ENCODE measurements at regions not wholly inside any gene's neighbourhood (a gene's known extent, or its start where the extent isn't known, plus 50 kb on each side); places are given as distances from the start of the nearest gene placed in this dataset.

DNA sequence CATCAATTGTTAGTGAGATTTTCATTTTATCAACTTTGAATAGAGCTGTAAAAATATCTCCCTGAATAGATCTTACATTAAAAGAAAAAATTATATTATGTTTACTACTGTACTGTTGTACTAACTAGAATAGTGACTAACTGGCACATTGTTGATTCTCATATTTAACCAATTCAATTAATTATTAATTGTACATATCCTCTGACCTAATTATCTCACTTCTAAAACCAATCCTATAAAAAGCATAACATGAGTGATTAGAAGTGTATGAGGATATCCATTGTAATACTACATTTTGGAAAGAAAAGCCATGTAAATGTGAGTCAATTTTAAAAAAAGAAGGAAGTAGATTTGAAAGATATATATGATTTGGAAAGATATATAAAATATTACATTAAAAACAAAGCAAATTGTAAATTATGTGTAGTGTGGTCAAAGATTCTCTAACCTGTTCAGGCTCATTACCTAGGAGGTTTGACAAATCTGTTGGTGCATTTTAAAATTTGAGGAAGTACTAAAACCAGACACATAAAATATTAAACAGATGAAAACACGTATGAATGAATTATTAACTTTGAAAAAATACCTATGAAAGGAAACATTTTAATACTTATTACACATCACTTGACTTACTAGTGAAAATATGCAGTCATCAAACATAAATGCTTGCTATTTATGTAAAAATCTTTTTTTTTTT is 829.8 kb upstream of the SLC10A2 start:
- H4K20me1 ChIP-seq (ENCODE audit: insufficient read depth, low read length): no peaks in the 10 kb centered on the region
- TF ChIP-seq BHLHE40 (IDR thresholded peaks at IDR 0.05; ENCODE audit: low read depth, low read length): no peak
- no peak for TF ChIP-seq SMC3 (IDR thresholded peaks at IDR 0.05; ENCODE audit: low read depth, low read length)
- no peak for TF ChIP-seq POLR2A (IDR thresholded peaks at IDR 0.05; ENCODE audit: low read depth, low read length)
- H2AK9ac ChIP-seq (replicated peaks; ENCODE audit: low read depth, low read length, poor library complexity): no peak overlapping the region
- ChIA-PET CTCF (no interaction called here), POLR2A (ENCODE audit: unreplicated experiment) (no interaction called here)
- no peaks in the 10 kb centered on the region for H3K4me1 ChIP-seq (ENCODE audit: control insufficient read depth, insufficient read depth, low read length)
- no TSS peak for BruUV-seq (replicated peaks)
- no peaks in the 10 kb centered on the region for H3K9me3 ChIP-seq (ENCODE audit: control insufficient read depth, insufficient read depth, low read length)
- no peak overlapping the region for H3K4me3 ChIP-seq (ENCODE audit: insufficient read depth, low read depth, low read length)
- no peak overlapping the region for H3K4ac ChIP-seq (ENCODE audit: low read depth, low read length)
- no peak overlapping the region for H2BK20ac ChIP-seq (ENCODE audit: low read depth, low read length)
- H2AFZ ChIP-seq (replicated peaks; ENCODE audit: low read length, poor library complexity): no peak overlapping the region
- no peaks in the 10 kb centered on the region for H3K27me3 ChIP-seq (ENCODE audit: control insufficient read depth, insufficient read depth, low read length)
- H3K9ac ChIP-seq (ENCODE audit: low read depth, low read length): no peak overlapping the region
- H4K5ac ChIP-seq (ENCODE audit: low read depth, low read length): no peak overlapping the region
- H3K14ac ChIP-seq (replicated peaks; ENCODE audit: low read depth, low read length): no peak overlapping the region
- dilution Hi-C loops (cut with HindIII; ENCODE audit: low sequenced_read_pairs, unreplicated experiment) (no loop called here), intact Hi-C loops (cut with micrococcal nuclease) (no loop called here), in situ Hi-C loops (cut with MboI; ENCODE audit: low sequenced_read_pairs) (loop anchor here (25.0 kb wide), 1 partner anchor 666 kb away; no protein-coding TSS in a partner anchor)
- no peak overlapping the region for H4K91ac ChIP-seq (ENCODE audit: insufficient read depth, low read depth, low read length)
- no peak overlapping the region for H2BK15ac ChIP-seq (ENCODE audit: low read depth, low read length)
- H2BK5ac ChIP-seq (ENCODE audit: low read depth, low read length, poor library complexity, severe bottlenecking): no peak overlapping the region
- H3K23ac ChIP-seq (ENCODE audit: low read depth, low read length): no peak overlapping the region
- H2AK5ac ChIP-seq (ENCODE audit: low read depth, low read length): no peak overlapping the region
- no peak overlapping the region for H3K27ac ChIP-seq (ENCODE audit: insufficient read depth, low read length)
- DNase-seq: no peak
- no peaks in the 10 kb centered on the region for H3K36me3 ChIP-seq (ENCODE audit: control insufficient read depth, insufficient read depth, low read length)
- H3K9me1 ChIP-seq (ENCODE audit: insufficient read depth, low read length): no peaks in the 10 kb centered on the region
- no peak overlapping the region for H4K8ac ChIP-seq (ENCODE audit: low read depth in 2 of 2, low read length in 2 of 2)
- no peak overlapping the region for H3K4me2 ChIP-seq (ENCODE audit: low read depth, low read length)
- ATAC-seq (ENCODE audit: low read depth): no peak
- no CpG with 5 or more reads among the region's 1 CpG for WGBS, 2 experiments (ENCODE audit: extremely low coverage in 2 of 2, insufficient read length in 1 of 2)
- no peak overlapping the region for H2BK120ac ChIP-seq (ENCODE audit: low read depth, low read length)
- H3K56ac ChIP-seq (ENCODE audit: extremely low read depth, insufficient read depth, low read length): no peak overlapping the region
- H3K18ac ChIP-seq (ENCODE audit: low read depth, low read length): no peak overlapping the region
- no peaks in the 10 kb centered on the region for H3K79me1 ChIP-seq (ENCODE audit: low read depth in 1 of 2, low read length in 2 of 2)

Data from IMR-90 (cell line).